CD4-positive, alpha-beta T cell treated with Interleukin-2 at 100 ng/mL for 4 hours (primary cell): ENCODE measurements at regions not wholly inside any gene's neighbourhood (a gene's known extent, or its start where the extent isn't known, plus 50 kb on each side); places are given as distances from the start of the nearest gene placed in this dataset.
A peak's percentile ranks its signal among the peaks of the same experiment; 100 is the strongest.

Experiments used
- DNase-seq: peaks from one replicate; pipeline ENCODE4 v3.0.0-alpha.2; 2020; ENCODE audit warnings: low spot score

DNA sequence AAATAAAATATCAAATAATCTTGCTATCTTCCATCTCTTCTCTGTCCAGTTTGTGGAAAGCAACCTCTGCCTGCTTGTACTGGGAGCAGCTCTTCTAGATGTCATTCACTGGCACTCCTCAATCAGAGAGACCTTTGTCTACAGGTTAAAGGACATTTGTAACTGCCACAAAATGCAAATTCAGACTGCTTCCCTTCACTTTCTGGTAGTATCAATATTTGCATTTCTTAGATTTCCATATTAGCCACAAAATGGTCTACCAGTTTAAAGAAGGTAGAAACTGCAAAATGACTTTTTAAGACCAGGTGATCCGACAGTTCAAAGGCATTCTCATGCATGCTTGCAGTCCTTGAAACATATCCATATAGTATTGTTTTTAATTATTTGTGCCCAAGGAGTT, 51.7 kb upstream of the RCN1 start:
- DNase-seq: no peak

DNA sequence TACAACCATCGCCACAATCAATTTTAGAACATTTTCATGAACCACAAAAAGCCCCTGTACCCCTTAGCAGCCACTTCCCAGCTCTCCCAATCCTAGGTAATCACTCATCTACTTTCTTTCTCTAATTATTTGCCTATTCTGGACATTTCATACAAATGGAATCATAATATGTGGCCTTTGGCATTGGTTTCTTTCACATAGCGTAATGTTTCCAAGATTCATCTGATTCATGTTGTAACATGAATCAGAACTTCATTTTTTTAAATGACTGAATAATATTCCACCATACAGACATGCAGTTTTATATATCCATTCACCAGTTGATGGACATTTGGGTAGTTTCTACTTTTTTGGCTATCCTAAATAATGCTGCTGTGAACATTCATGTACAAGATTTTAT, 56.2 kb upstream of the RCN1 start:
- no peak for DNase-seq

DNA sequence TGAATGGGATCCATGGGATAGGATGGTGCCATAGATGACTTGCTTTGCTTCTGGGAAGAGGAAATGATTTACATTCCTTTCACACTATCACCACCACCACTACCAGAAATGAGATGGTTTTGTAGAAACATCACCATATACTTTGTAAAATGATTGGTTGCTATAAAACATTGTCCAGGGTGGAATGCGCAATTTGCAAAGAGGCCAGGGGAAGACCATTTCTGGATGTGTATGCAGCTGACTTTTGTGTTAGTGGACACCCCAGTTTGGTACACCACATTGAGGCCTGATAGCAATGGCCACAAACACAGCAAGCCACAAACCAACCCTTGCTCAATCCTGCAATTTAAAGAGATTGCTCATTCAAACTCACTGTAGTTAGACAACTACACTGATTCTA, 56.7 kb upstream of the RCN1 start:
- no peak for DNase-seq

DNA sequence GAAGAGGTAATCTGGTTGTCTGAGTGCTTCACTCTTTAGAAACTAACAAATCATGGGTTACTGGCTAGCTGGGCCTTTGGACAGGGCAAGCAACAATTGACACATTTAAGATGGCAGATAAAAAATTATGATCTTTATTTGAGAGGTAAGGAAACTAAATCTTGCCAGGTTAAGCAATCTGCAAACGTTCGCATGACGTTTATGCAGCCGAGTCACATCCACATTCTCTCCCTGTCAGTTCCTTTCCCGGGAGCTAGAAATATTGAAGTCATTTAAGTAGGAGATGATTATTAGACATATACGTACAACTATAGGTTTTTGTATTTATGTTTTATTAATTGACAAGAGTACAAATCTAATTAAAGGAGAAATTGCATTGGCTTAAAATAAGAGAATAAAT, 57.4 kb upstream of the RCN1 start:
- no peak for DNase-seq

DNA sequence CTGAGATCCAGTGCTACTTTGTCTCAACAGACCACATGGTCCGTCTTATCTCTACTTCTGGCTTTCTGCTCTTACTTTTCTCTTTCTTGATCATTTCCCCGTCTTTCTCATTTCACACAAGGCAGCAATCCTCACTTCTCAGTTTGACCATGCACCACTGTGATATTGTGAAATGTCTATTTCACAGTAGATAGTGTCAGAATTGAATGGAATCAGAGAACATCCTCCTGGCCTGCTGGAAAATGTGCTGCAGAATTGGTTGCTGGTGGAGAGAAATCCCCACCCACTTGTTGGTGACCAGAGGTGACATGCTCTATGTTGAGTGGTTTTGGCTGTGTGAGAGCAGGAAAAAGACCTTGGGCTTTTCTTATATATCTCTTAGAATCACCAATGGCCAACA, 57.8 kb upstream of the RCN1 start:
- DNase-seq: no peak

DNA sequence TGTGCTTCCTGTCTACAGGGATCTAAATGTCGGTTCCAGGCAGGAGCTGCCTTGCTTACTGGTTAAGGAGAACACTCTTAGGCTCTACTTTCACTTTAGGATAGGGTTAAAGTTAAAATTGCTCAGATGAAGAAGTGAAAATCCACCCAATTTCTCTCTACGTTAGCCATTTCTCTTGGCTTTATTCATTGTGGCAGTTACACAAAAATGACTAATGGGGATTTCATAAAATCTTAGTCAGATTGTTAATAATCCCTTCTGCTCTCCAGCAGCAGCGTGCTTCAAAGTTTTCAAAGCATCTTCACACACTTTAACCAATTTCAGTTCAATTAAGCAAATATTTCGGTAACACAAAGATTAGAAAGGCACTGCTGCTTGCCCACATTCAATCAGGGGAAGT, 58.4 kb upstream of the RCN1 start:
- no peak for DNase-seq

DNA sequence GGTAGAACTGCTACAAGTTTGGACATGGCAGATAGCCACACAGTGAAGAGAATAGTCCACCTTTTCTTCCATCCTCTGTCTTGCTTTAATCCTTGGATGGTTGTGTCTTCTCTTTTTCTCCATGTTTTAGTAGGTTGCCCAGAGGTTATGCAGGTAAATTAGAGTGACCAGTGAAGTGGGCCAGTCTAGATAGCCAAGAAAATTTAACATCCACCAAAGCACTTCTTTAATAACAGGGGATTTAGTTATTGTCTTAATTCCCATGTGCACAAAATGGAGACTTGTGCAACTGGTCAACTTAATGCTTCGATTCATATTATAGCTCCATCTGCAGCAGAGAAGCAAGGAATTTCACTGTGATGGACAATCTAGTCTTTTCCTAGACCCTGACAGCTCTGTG, 58.8 kb upstream of the RCN1 start:
- no peak for DNase-seq

DNA sequence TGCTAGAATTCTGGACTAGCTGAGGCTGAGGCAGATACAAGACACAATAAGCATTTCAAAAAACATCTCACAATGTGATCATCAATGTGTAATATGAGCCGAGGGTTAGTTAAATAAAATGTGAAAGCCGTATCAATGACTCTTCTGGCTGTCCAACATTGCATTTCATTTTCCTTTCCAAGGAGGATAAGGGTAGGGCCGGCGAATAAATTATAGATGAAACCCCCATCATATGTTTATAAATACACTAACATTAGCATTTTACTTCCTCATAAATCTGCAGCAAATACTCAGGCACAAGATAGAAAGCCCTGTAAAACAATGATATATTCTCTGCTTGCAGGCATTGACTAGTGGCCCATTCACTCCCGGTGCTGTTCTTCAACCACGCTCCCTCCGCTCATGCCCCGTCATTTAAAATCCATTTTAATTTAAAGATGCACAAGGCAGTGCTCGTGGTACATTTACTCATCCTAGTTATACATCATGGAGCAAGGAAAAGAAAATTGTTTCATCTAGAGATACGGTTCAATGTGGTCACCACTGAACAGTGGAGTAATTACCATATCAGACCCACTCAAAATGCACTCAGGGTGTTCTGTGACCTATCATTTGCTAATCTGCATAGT, 59.9 kb upstream of the RCN1 start:
- DNase-seq: no peak

DNA sequence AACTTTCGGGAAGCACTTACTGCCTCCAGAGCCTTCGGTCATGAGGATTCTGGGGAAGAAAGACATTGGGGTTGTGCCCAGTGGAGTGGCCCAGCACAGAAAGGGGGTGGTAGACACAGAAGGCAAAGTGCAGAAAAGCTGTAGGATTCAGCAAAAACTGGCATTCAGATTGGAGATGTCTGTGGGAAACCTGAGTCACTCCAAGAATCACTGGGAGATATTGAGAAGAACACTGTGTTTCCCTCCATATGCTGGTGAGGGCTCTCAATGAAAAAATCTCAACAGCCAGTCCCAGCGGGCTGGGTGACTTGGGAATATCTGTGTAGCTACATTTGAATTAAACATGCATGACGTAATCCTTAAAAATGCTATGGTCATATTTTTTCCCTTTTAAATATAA, 61.2 kb upstream of the RCN1 start:
- DNase-seq: no peak

DNA sequence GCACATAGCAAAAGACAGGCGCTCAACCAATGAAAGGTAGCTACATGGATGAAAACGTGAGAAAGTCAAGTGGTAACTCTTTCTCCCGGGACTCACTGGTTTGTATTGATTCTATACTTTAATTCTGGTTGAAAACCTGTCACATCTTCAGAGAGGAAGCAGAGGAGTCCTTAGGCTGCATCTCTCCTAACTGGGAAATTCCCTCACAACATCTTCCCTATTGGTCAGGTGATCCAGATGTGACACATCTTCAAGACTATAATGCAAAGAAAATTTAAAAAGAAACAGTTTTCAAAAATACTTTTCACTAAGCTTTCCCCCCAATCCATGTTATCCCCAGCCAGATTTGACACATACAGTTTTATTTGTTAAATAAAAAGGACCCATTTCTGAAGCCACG, 62.7 kb upstream of the RCN1 start:
- DNase-seq: no peak

DNA sequence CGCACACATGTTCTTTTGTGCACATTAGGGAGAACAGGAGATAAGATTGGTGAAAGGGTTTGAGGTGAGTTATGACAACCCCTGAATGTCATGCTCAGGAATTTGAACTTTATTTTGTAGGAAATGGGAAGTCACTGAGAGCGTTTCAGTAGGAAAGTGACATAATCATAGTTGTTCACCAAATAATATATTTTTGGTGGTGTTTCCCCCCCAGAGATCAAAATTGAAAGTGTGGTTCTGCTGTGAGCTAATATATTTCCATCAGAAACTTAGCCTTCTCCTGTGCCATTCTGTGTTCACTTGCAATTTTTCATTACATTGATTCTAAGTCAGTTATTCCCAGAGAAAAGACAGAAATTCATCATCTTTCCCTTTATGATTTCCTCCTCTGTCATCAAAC, 64.1 kb upstream of the RCN1 start:
- no peak for DNase-seq

DNA sequence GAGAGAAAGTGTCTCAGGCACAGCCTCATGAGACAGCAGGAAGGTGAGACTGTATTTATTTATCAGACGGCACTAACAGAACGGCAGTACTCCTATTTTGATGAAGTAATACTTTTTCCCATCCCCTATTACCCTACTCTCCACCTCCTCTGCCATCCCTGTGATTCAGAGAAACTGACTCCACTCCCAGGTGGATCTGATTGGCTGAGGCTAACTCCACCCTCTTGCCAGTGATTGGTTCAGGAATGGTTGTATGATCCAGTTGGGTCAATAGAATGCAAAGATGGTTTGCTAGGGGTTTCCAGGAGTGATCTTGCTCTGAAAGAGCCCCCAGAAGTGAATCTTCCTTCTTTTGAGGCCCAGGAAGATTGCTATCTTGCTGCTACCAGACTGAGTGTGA, 65.9 kb upstream of the RCN1 start:
- no peak for DNase-seq

DNA sequence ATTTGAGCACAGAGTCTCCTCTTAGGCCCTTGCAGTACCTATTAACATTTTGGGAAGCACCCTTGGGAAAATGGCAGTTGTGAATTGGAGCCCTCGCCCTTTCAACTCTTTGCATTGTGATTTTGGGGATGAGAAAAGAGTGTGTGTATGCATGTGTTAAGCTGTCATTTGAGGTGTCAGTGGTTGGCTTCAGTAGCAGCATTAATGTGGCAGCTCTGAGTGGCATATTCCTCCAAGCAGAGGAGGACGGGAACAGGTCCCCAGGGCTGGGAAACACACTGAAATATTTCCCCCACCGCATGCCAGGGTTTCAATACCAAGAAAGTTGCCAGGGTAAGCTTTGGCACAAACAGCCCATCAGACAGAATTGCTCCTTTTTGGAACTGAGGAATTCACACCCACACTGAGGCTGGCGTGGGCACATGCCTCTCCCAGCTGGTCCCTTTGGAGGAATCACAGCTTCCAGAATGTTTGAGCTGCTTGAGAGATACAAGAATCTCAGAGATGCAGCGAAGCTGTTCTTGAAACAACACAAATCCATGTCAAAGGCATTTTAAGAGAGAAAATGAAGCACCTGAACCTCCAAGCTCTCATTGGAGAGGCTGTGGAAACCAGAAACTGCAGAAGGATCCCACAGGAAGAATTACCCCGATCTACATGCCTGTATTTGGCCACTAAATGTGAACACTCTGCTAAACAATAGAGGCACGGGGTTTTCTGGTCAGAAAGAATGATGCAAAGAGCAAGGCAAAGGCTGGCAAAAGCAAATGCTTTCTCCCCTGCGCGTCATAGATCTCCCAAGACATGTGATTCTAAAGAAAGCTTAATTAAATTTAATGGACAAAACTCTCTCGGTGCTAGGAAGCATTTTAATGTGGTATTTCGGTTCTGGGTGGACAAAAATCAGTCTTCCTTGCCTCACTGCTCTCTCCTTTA, 67.2 kb upstream of the RCN1 start:
- no peak for DNase-seq

DNA sequence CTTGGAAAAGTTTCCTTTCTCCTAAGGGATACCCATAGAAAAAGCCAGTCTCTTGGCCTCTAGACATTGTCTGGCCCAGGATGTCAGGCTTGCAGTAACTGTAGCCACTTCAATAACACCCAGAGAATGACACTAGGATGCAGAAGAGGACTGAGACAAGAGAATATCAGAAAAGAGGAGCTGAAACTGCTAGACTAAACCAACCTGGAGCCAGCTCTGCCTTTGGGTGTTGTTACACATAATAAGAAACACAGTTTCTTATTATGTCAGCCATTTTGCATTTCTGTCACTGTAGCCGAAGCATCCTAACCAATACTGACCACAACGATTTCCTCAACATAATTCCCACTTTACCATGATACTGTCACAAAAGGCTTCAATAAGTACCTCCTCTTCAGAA, 72.2 kb upstream of the RCN1 start:
- DNase-seq: no peak

DNA sequence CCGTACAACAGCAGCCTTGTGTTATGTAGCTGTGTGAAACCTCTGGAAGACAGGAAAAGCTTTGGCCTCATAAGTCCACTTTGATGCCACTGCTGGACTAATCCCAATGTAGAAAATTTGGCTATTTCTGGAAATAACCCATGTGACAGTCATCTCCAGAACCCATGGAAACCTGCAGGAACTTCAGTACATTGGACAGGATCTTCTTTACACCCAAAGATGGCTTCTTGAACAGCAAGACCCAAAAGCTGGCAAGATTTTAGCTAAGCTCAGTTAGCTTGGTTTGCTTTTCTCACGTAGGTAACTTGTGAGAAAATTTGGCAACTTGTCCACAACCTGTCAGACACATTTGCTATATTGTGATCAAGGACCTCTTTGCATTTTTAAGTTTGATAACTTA, 74.8 kb upstream of the RCN1 start:
- no peak for DNase-seq

DNA sequence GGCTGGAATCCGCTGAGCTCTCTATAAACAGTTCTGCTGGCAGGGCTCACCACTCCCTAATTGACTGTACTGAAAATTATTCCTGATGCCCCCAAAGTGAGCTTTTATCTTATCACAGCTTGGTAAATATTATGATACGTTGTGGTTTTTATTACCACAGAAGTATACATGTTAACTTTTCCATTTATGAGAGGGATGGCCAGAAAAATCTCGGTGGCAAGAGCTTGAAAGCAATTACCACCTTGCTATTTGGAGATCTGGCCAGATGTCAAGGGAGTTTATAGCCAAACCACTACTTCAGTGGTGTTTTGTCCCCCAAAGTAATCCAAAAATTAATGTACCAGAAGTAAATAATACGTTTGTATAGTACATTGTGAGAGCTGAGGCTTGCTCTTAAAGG, 75.4 kb upstream of the RCN1 start:
- no peak for DNase-seq

DNA sequence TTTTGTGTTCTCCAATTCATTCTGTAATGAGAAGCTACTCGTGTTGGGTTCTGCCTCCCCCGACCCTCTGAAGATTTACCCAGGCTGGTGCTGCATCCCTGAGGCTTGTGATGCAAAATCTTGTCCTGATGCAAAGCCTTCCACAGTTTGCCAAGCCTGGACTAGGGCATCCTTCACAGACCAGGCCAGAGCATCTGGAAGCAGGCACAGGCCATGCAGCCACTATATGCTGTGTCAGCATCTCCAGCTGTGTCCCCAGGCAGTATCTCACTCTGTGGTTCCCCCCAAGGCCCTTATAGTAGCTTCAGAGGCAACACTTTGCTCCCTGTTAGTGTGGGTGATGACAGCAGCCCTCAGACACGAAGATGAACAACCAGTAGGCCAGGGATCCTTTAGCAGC, 77.3 kb upstream of the RCN1 start:
- DNase-seq: no peak

DNA sequence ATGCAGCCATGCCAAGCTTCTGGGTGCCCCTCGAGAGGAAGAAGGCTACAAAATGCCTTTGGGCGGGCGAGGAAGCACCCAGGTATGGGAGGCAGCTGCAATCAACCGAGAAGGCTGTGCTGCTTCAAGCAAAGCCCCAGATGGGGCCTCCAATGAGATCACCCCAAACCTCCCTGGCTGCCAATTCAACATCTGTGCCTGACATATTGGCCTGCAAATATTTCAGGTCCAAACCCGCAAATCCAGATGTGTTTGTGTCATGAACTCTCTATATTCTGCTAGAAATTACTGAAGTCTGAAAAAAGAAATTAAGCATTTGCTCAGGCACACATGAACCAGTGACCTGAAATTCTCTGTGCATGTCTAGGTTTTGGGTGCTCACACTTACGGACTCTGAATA, 78.8 kb upstream of the RCN1 start:
- DNase-seq: no peak

DNA sequence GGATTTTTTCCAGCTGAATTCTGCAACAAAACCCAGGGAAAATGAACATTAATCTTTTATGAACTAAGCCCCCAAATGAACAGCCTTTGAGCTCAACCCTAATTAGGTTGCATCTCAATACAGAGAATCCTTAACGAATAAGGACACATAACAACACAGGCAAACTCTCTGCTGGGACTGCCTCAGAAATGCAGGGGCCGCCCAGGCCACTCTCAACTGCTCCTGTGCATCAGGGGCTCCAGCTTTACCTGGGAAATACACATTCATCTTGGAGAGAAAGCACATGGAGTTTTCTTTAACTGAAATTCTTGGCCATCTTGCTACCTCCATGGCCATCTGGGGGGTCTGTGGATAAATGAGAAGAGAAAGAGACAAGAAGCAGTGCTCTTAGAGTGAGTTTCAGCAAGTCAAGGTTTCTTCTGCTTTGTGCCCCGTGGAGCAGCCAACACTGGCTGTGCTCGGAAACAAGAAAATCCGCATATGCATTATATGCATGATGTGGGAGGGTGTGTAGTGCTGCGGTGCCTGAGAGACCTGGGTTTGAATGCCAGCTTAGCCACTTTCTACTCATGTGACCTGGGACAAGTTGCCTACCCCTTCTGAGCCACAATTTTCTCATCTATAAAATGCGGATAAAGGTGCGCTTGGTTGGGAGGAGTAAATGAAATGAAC, 81.9 kb upstream of the RCN1 start:
- no peak for DNase-seq

DNA sequence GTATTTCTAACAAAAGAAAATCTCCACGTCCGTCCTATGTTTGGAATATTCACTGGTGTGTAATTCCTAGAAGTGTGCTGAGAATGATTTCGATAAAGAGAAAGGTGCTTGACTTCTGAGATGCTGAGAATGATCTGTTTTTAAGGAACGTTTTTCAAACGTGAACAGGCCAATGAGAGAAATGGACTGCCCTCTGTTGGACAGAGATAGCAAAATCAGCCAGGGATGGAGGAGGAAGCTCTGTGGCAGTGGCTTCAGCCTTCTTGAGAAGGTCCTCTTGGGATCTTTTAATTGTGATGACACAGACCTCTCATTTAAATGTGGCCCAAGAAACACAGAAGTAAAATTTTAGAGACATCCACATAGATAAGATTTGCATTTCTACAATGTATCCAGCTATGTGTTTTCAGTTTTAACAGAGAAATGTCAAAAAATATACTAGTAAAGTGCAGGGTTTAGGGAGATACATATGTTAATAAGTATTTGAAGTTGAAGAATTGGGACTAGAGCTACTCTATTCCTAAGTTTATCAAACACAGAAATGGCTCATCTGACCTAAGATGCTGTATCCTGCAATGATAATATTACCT, 84.0 kb upstream of the RCN1 start:
- DNase-seq: peak; percentile 22

DNA sequence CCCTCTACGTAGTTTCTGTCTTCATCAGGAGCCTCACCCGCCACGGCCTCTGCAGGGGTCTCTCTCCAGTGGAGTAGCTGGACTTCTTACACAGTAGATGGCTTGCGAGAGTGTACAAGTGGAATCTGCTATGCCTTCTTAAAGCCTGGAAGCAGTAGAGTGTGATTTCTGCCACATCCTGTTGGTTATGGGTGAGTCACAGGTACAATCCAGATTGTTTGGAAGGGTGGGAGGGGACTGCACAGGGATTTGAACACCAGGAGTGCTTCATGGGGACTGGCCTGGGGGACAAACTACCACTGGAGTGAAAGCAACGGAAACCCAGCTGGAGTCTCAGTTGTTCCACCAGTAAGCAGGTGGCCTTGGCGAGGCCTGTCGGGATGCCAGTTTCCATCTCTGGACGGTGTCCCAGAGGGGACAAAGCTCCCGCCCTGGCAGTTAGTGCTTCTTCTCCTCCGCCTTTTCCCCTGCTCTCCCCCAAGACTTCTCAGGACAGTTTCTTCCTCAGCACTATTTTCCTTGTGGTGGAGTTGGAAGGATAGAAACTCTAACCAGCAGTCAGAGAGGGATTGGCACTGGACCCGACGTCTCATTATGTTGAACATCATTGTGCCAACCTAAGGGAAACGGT, 85.0 kb upstream of the RCN1 start:
- DNase-seq: no peak

DNA sequence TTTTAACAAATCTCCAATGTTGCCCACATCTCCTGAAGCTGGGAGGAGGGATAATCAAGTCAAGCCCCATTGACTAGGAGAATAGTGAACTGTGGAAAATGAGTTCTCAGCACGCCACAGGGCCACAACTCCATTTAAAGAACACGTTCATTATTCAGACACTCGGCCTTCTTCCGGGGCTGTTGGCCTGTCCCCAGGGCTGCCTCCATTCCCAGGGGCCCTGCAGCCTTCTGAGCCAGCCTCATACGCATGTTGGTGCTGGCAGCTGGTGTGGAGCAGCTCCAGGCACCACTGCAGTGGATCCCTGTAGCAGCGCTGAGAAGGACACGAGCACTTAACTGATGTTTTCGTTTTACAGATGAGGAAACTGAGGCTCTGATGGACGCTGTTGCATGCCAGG, 87.5 kb upstream of the RCN1 start:
- DNase-seq: no peak
